ENCODE measurements at regions not wholly inside any gene's neighbourhood (a gene's known extent, or its start where the extent isn't known, plus 50 kb on each side); places are given as distances from the start of the nearest gene placed in this dataset.
"Not testable (repeated sequence)": the region's sequence is repeated elsewhere in the genome, so short reads cannot be mapped to it uniquely, and the experiment has no call there.

GRCh38 chr22:22818861-22819855 lies 68.5 kb upstream of the IGLL5 start:
- TF ChIP-seq CTCF (IDR thresholded peaks at IDR 0.05; ENCODE audit: low read depth, low read length): no peak
- H3K4me3 ChIP-seq (ENCODE audit: low read depth, low read length): no peak overlapping the region
- in situ Hi-C loops (cut with HindIII; ENCODE audit: low sequenced_read_pairs): no loop called here
- DNase-seq (ENCODE audit: low read depth, low spot score): no peak

- no peak overlapping the region for H3K4me3 ChIP-seq (ENCODE audit: low read depth, low read length)
- DNase-seq (ENCODE audit: low read depth, low spot score): no peak
- in situ Hi-C loops (cut with HindIII; ENCODE audit: low sequenced_read_pairs): no loop called here
- no peak for TF ChIP-seq CTCF (IDR thresholded peaks at IDR 0.05; ENCODE audit: low read depth, low read length)
Measured at GRCh38 chr22:22820076-22820475, 67.5 kb upstream of the IGLL5 start.

GRCh38 chr22:22820626-22821025 lies 67.0 kb upstream of the IGLL5 start:
- in situ Hi-C loops (cut with HindIII; ENCODE audit: low sequenced_read_pairs): no loop called here
- no peak for DNase-seq (ENCODE audit: low read depth, low spot score)
- H3K4me3 ChIP-seq (ENCODE audit: low read depth, low read length): no peak overlapping the region
- TF ChIP-seq CTCF (IDR thresholded peaks at IDR 0.05; ENCODE audit: low read depth, low read length): no peak

- TF ChIP-seq CTCF (IDR thresholded peaks at IDR 0.05; ENCODE audit: low read depth, low read length): no peak
Measured at GRCh38 chr22:22821340-22821739, 66.3 kb upstream of the IGLL5 start.

GRCh38 chr22:22822106-22822505 lies 65.5 kb upstream of the IGLL5 start:
- DNase-seq (ENCODE audit: low read depth, low spot score): no peak
- TF ChIP-seq CTCF (IDR thresholded peaks at IDR 0.05; ENCODE audit: low read depth, low read length): no peak
- in situ Hi-C loops (cut with HindIII; ENCODE audit: low sequenced_read_pairs): no loop called here
- no peak overlapping the region for H3K4me3 ChIP-seq (ENCODE audit: low read depth, low read length)

More at GRCh38 chr22:22821340-22821739, 66.3 kb upstream of the IGLL5 start:
- no peak for DNase-seq (ENCODE audit: low read depth, low spot score)
- in situ Hi-C loops (cut with HindIII; ENCODE audit: low sequenced_read_pairs): no loop called here
- no peak overlapping the region for H3K4me3 ChIP-seq (ENCODE audit: low read depth, low read length)

- H3K4me3 ChIP-seq (ENCODE audit: low read depth, low read length); DNase-seq (ENCODE audit: low read depth, low spot score); in situ Hi-C loops (cut with HindIII; ENCODE audit: low sequenced_read_pairs): not testable (repeated sequence)
Measured at GRCh38 chr22:22822553-22822952, 65.1 kb upstream of the IGLL5 start.

GRCh38 chr22:22823131-22823810 lies 64.3 kb upstream of the IGLL5 start:
- H3K4me3 ChIP-seq (ENCODE audit: low read depth, low read length): no peak overlapping the region
- TF ChIP-seq CTCF (IDR thresholded peaks at IDR 0.05; ENCODE audit: low read depth, low read length): no peak
- in situ Hi-C loops (cut with HindIII; ENCODE audit: low sequenced_read_pairs): no loop called here
- DNase-seq (ENCODE audit: low read depth, low spot score): no peak
